Type B pancreatic cell (in vitro differentiated cells): ENCODE measurements at regions not wholly inside any gene's neighbourhood (a gene's known extent, or its start where the extent isn't known, plus 50 kb on each side); places are given as distances from the start of the nearest gene placed in this dataset.
"Not testable (repeated sequence)": the region's sequence is repeated elsewhere in the genome, so short reads cannot be mapped to it uniquely, and the experiment has no call there.

Experiments
- DNase-seq: peaks from one replicate; pipeline ENCODE4 v3.0.0; 2021; ENCODE audit warnings: mixed read lengths; ENCODE audit not compliant: unreplicated experiment; ENCODE audit errors: extremely low spot score
- H3K27ac Mint-ChIP-seq: 2 replicates; pipeline ENCODE4 v1.8.0; 2021; ENCODE audit warnings: mild to moderate bottlenecking, mixed read lengths
- H3K27me3 Mint-ChIP-seq: 2 replicates; pipeline ENCODE4 v1.8.0; 2021; ENCODE audit warnings: mixed read lengths
- H3K36me3 Mint-ChIP-seq: 2 replicates; pipeline ENCODE4 v1.8.0; 2021; ENCODE audit warnings: mixed read lengths
- H3K4me1 Mint-ChIP-seq: one replicate; pipeline ENCODE4 v1.8.0; 2021; ENCODE audit warnings: mixed read lengths; ENCODE audit not compliant: unreplicated experiment
- H3K4me3 Mint-ChIP-seq: 2 replicates; pipeline ENCODE4 v1.8.0; 2021; ENCODE audit warnings: mild to moderate bottlenecking, mixed read lengths
- H3K9me3 Mint-ChIP-seq: 2 replicates; pipeline ENCODE4 v1.8.0; 2021; ENCODE audit warnings: mixed read lengths
- CTCF ChIP-seq: fragments of 200-600 bp; sonication (generic); conservative IDR thresholded peaks from 2 replicates; pipeline ENCODE4 v1.5.0; 2021; ENCODE audit warnings: antibody characterized with exemption, mild to moderate bottlenecking

GRCh38 chr5:167940911-167941310 is 350.5 kb upstream of the WWC1 start:
- no peak overlapping the region for H3K4me3 Mint-ChIP-seq
- no peak for DNase-seq
- TF ChIP-seq CTCF: no peak
- H3K36me3 Mint-ChIP-seq: peaks cover 7% of the 10 kb centered on the region
- peaks cover 15% of the 10 kb centered on the region for H3K27me3 Mint-ChIP-seq
- peaks cover 58% of the 10 kb centered on the region for H3K4me1 Mint-ChIP-seq
- no peaks in the 10 kb centered on the region for H3K9me3 Mint-ChIP-seq
- H3K27ac Mint-ChIP-seq: no peak overlapping the region

- Mint-ChIP-seq H3K4me1 (peaks cover 62% of the 10 kb centered on the region), H3K27me3 (peaks cover 11% of the 10 kb centered on the region)
- not testable (repeated sequence) for H3K27ac Mint-ChIP-seq, H3K9me3 Mint-ChIP-seq, H3K36me3 Mint-ChIP-seq, DNase-seq, H3K4me3 Mint-ChIP-seq
Measured at GRCh38 chr5:167941556-167941955, 349.9 kb upstream of the WWC1 start.

- no peak for TF ChIP-seq CTCF
- Mint-ChIP-seq H3K4me1 (peaks cover 54% of the 10 kb centered on the region), H3K27ac (peak overlapping the region; percentile 32)
Measured at GRCh38 chr5:167943343-167943742, 348.1 kb upstream of the WWC1 start.

GRCh38 chr5:167944121-167944852 is 347.2 kb upstream of the WWC1 start:
- H3K4me3 Mint-ChIP-seq: no peak overlapping the region
- H3K36me3 Mint-ChIP-seq: no peaks in the 10 kb centered on the region
- no peaks in the 10 kb centered on the region for H3K9me3 Mint-ChIP-seq
- peaks cover 61% of the 10 kb centered on the region for H3K4me1 Mint-ChIP-seq
- peaks cover 13% of the 10 kb centered on the region for H3K27me3 Mint-ChIP-seq
- TF ChIP-seq CTCF: no peak
- no peak for DNase-seq
- no peak overlapping the region for H3K27ac Mint-ChIP-seq

More at GRCh38 chr5:167943343-167943742, 348.1 kb upstream of the WWC1 start:
- no peak overlapping the region for H3K4me3 Mint-ChIP-seq
- H3K9me3 Mint-ChIP-seq: no peaks in the 10 kb centered on the region
- peaks cover 10% of the 10 kb centered on the region for H3K27me3 Mint-ChIP-seq
- no peak for DNase-seq
- peaks cover under 1% of the 10 kb centered on the region for H3K36me3 Mint-ChIP-seq

- Mint-ChIP-seq H3K4me3 (peak overlapping the region; percentile 6), H3K27me3 (peaks cover 22% of the 10 kb centered on the region), H3K36me3 (no peaks in the 10 kb centered on the region), H3K27ac (peak overlapping the region; percentile 87), H3K4me1 (peaks cover 63% of the 10 kb centered on the region), H3K9me3 (no peaks in the 10 kb centered on the region)
- no peak for TF ChIP-seq CTCF
- DNase-seq: no peak
Measured at GRCh38 chr5:167945542-167946384, 345.7 kb upstream of the WWC1 start.

- H3K4me1 Mint-ChIP-seq: peaks cover 71% of the 10 kb centered on the region
- no peaks in the 10 kb centered on the region for H3K9me3 Mint-ChIP-seq
- no peak overlapping the region for H3K4me3 Mint-ChIP-seq
- no peak for TF ChIP-seq CTCF
- H3K27ac Mint-ChIP-seq: no peak overlapping the region
- H3K27me3 Mint-ChIP-seq: peaks cover 29% of the 10 kb centered on the region
- DNase-seq: no peak
- H3K36me3 Mint-ChIP-seq: no peaks in the 10 kb centered on the region
Measured at GRCh38 chr5:167947306-167947705, 344.1 kb upstream of the WWC1 start.
